HG02759 (cell line): ENCODE measurements at regions not wholly inside any gene's neighbourhood (a gene's known extent, or its start where the extent isn't known, plus 50 kb on each side); places are given as distances from the start of the nearest gene placed in this dataset.
A peak's percentile ranks its signal among the peaks of the same experiment; 100 is the strongest.

Experiments
- ATAC-seq: cut with Tn5 transposase; IDR thresholded peaks from one replicate; pipeline ENCODE4 v1.9.1; 2021; ENCODE audit warnings: mild to moderate bottlenecking, moderate library complexity; ENCODE audit not compliant: unreplicated experiment

- ATAC-seq = peak; percentile 39
Measured at GRCh38 chr13:73767191-73767741, 366.9 kb downstream of the KLF12 start.

GRCh38 chr13:73765651-73766384 is 368.4 kb downstream of the KLF12 start:
- peak; percentile 74 for ATAC-seq

- no peak for ATAC-seq
Measured at GRCh38 chr13:73759434-73759833, 374.8 kb downstream of the KLF12 start.

GRCh38 chr13:73757481-73758233 is 376.5 kb downstream of the KLF12 start:
- no peak for ATAC-seq

GRCh38 chr13:73754727-73755292 is 379.4 kb downstream of the KLF12 start:
- peak; percentile 82 for ATAC-seq

GRCh38 chr13:73754241-73754640 is 380.0 kb downstream of the KLF12 start:
- ATAC-seq = no peak

- no peak for ATAC-seq
Measured at GRCh38 chr13:73751290-73751689, 382.9 kb downstream of the KLF12 start.

GRCh38 chr13:73748404-73748803 is 385.8 kb downstream of the KLF12 start:
- no peak for ATAC-seq

GRCh38 chr13:73745190-73745589 is 389.0 kb downstream of the KLF12 start:
- ATAC-seq = no peak

- no peak for ATAC-seq
Measured at GRCh38 chr13:73742982-73743381, 391.2 kb downstream of the KLF12 start.

- ATAC-seq = no peak
Measured at GRCh38 chr13:73741742-73742141, 392.5 kb downstream of the KLF12 start.

GRCh38 chr13:73741111-73741510 is 393.1 kb downstream of the KLF12 start:
- no peak for ATAC-seq

GRCh38 chr13:73740666-73741065 is 393.5 kb downstream of the KLF12 start:
- ATAC-seq = no peak

GRCh38 chr13:73739394-73739793 is 394.8 kb downstream of the KLF12 start:
- ATAC-seq = no peak

- no peak for ATAC-seq
Measured at GRCh38 chr13:73738626-73739025, 395.6 kb downstream of the KLF12 start.

GRCh38 chr13:73737214-73737613 is 397.0 kb downstream of the KLF12 start:
- ATAC-seq = no peak

GRCh38 chr13:73733706-73734105 is 400.5 kb downstream of the KLF12 start:
- no peak for ATAC-seq

GRCh38 chr13:73732350-73732749 is 401.9 kb downstream of the KLF12 start:
- no peak for ATAC-seq

- ATAC-seq = no peak
Measured at GRCh38 chr13:73731564-73731963, 402.6 kb downstream of the KLF12 start.

GRCh38 chr13:73730014-73730413 is 404.2 kb downstream of the KLF12 start:
- ATAC-seq = no peak

- ATAC-seq = no peak
Measured at GRCh38 chr13:73729046-73729445, 405.2 kb downstream of the KLF12 start.

- peak; percentile 90 for ATAC-seq
Measured at GRCh38 chr13:73722120-73722519, 412.1 kb downstream of the KLF12 start.
